ENCODE measurements at regions not wholly inside any gene's neighbourhood (a gene's known extent, or its start where the extent isn't known, plus 50 kb on each side); places are given as distances from the start of the nearest gene placed in this dataset.

- H3K4me1 Mint-ChIP-seq: no peaks in the 10 kb centered on the region
- ChIA-PET CTCF (no interaction called here), POLR2A (no interaction called here)
- Histone ChIP-seq H3K27me3 (ENCODE audit: insufficient read depth, low read length, poor library complexity, severe bottlenecking) (no peaks in the 10 kb centered on the region), H3K4me3 (ENCODE audit: low read length) (no peak overlapping the region), H3K9me3 (ENCODE audit: low read length) (no peaks in the 10 kb centered on the region), H3K36me3 (ENCODE audit: insufficient read depth, low read length) (no peaks in the 10 kb centered on the region), H3K27ac (ENCODE audit: low read depth, low read length) (no peak overlapping the region), H3K4me1 (ENCODE audit: insufficient read depth, low read length) (no peaks in the 10 kb centered on the region)
- no peak for DNase-seq
- H3K27me3 Mint-ChIP-seq: no peaks in the 10 kb centered on the region
- no peaks in the 10 kb centered on the region for H3K36me3 Mint-ChIP-seq
- H3K4me3 Mint-ChIP-seq: no peak overlapping the region
- no peak overlapping the region for H3K27ac Mint-ChIP-seq
- H3K9me3 Mint-ChIP-seq: no peaks in the 10 kb centered on the region
Observed at GRCh38 chr2:225998653-225999052, 599.1 kb downstream of the NYAP2 start.

- no peaks in the 10 kb centered on the region for H3K36me3 Mint-ChIP-seq
- Histone ChIP-seq H3K9me3 (ENCODE audit: low read length) (no peaks in the 10 kb centered on the region), H3K4me1 (ENCODE audit: insufficient read depth, low read length) (no peaks in the 10 kb centered on the region), H3K27ac (ENCODE audit: low read depth, low read length) (no peak overlapping the region), H3K36me3 (ENCODE audit: insufficient read depth, low read length) (no peaks in the 10 kb centered on the region), H3K27me3 (ENCODE audit: insufficient read depth, low read length, poor library complexity, severe bottlenecking) (no peaks in the 10 kb centered on the region), H3K4me3 (ENCODE audit: low read length) (no peak overlapping the region)
- H3K4me3 Mint-ChIP-seq: no peak overlapping the region
- no peak overlapping the region for H3K27ac Mint-ChIP-seq
- CTCF ChIA-PET: no interaction called here
- H3K4me1 Mint-ChIP-seq: no peaks in the 10 kb centered on the region
- POLR2A ChIA-PET: no interaction called here
- no peak for DNase-seq
- H3K9me3 Mint-ChIP-seq: no peaks in the 10 kb centered on the region
- H3K27me3 Mint-ChIP-seq: no peaks in the 10 kb centered on the region
Observed at GRCh38 chr2:225998116-225998515, 598.6 kb downstream of the NYAP2 start.

- no peaks in the 10 kb centered on the region for H3K4me1 Mint-ChIP-seq
- Histone ChIP-seq H3K4me3 (ENCODE audit: low read length) (no peak overlapping the region), H3K27me3 (ENCODE audit: insufficient read depth, low read length, poor library complexity, severe bottlenecking) (no peaks in the 10 kb centered on the region), H3K36me3 (ENCODE audit: insufficient read depth, low read length) (no peaks in the 10 kb centered on the region), H3K27ac (ENCODE audit: low read depth, low read length) (no peak overlapping the region), H3K9me3 (ENCODE audit: low read length) (no peaks in the 10 kb centered on the region), H3K4me1 (ENCODE audit: insufficient read depth, low read length) (no peaks in the 10 kb centered on the region)
- H3K36me3 Mint-ChIP-seq: no peaks in the 10 kb centered on the region
- ChIA-PET POLR2A (no interaction called here), CTCF (no interaction called here)
- H3K27me3 Mint-ChIP-seq: no peaks in the 10 kb centered on the region
- no peak for DNase-seq
- H3K9me3 Mint-ChIP-seq: no peaks in the 10 kb centered on the region
- H3K4me3 Mint-ChIP-seq: no peak overlapping the region
- no peak overlapping the region for H3K27ac Mint-ChIP-seq
Observed at GRCh38 chr2:225996462-225996828, 596.9 kb downstream of the NYAP2 start.

GRCh38 chr2:225995796-225996461, 596.4 kb downstream of the NYAP2 start:
- no peaks in the 10 kb centered on the region for H3K36me3 ChIP-seq (ENCODE audit: insufficient read depth, low read length)
- Mint-ChIP-seq H3K4me3 (no peak overlapping the region), H3K9me3 (no peaks in the 10 kb centered on the region), H3K36me3 (no peaks in the 10 kb centered on the region), H3K27ac (no peak overlapping the region), H3K4me1 (no peaks in the 10 kb centered on the region), H3K27me3 (no peaks in the 10 kb centered on the region)
- ChIA-PET CTCF (no interaction called here), POLR2A (no interaction called here)
- no peak for DNase-seq
- H3K27ac ChIP-seq (ENCODE audit: low read depth, low read length): no peak overlapping the region
- no peak overlapping the region for H3K4me3 ChIP-seq (ENCODE audit: low read length)
- no peaks in the 10 kb centered on the region for H3K27me3 ChIP-seq (ENCODE audit: insufficient read depth, low read length, poor library complexity, severe bottlenecking)
- no peaks in the 10 kb centered on the region for H3K4me1 ChIP-seq (ENCODE audit: insufficient read depth, low read length)
- H3K9me3 ChIP-seq (ENCODE audit: low read length): no peaks in the 10 kb centered on the region

GRCh38 chr2:225994748-225995405, 595.4 kb downstream of the NYAP2 start:
- ChIA-PET POLR2A (no interaction called here), CTCF (no interaction called here)
- Histone ChIP-seq H3K27me3 (ENCODE audit: insufficient read depth, low read length, poor library complexity, severe bottlenecking) (no peaks in the 10 kb centered on the region), H3K27ac (ENCODE audit: low read depth, low read length) (no peak overlapping the region), H3K4me1 (ENCODE audit: insufficient read depth, low read length) (no peaks in the 10 kb centered on the region), H3K9me3 (ENCODE audit: low read length) (no peaks in the 10 kb centered on the region), H3K4me3 (ENCODE audit: low read length) (no peak overlapping the region), H3K36me3 (ENCODE audit: insufficient read depth, low read length) (no peaks in the 10 kb centered on the region)
- H3K36me3 Mint-ChIP-seq: no peaks in the 10 kb centered on the region
- no peak overlapping the region for H3K4me3 Mint-ChIP-seq
- H3K9me3 Mint-ChIP-seq: no peaks in the 10 kb centered on the region
- H3K27me3 Mint-ChIP-seq: no peaks in the 10 kb centered on the region
- DNase-seq: no peak
- no peak overlapping the region for H3K27ac Mint-ChIP-seq
- H3K4me1 Mint-ChIP-seq: no peaks in the 10 kb centered on the region

- POLR2A ChIA-PET: no interaction called here
- peaks cover 0 to 1% of the 10 kb centered on the region in 2 donors for H3K27me3 Mint-ChIP-seq
- no peaks in the 10 kb centered on the region for H3K9me3 ChIP-seq (ENCODE audit: low read length)
- no peaks in the 10 kb centered on the region for H3K27me3 ChIP-seq (ENCODE audit: insufficient read depth, low read length, poor library complexity, severe bottlenecking)
- no peaks in the 10 kb centered on the region for H3K36me3 ChIP-seq (ENCODE audit: insufficient read depth, low read length)
- H3K4me1 ChIP-seq (ENCODE audit: insufficient read depth, low read length): no peaks in the 10 kb centered on the region
- DNase-seq: no peak
- H3K4me1 Mint-ChIP-seq: no peaks in the 10 kb centered on the region
- no peak overlapping the region for H3K4me3 ChIP-seq (ENCODE audit: low read length)
- no peaks in the 10 kb centered on the region for H3K9me3 Mint-ChIP-seq
- no peak overlapping the region for H3K4me3 Mint-ChIP-seq
- no peak overlapping the region for H3K27ac ChIP-seq (ENCODE audit: low read depth, low read length)
- CTCF ChIA-PET: no interaction called here
- no peaks in the 10 kb centered on the region for H3K36me3 Mint-ChIP-seq
- H3K27ac Mint-ChIP-seq: no peak overlapping the region
Observed at GRCh38 chr2:225993430-225993829, 593.9 kb downstream of the NYAP2 start.

GRCh38 chr2:225989809-225990208, 590.3 kb downstream of the NYAP2 start:
- POLR2A ChIA-PET: no interaction called here

GRCh38 chr2:225980372-225980771, 580.9 kb downstream of the NYAP2 start:
- no peaks in the 10 kb centered on the region for H3K4me1 Mint-ChIP-seq
- no peak for DNase-seq
- no peak overlapping the region for H3K4me3 Mint-ChIP-seq
- Histone ChIP-seq H3K36me3 (ENCODE audit: insufficient read depth, low read length) (no peaks in the 10 kb centered on the region), H3K9me3 (ENCODE audit: low read length) (no peaks in the 10 kb centered on the region), H3K27ac (ENCODE audit: low read depth, low read length) (no peak overlapping the region), H3K4me1 (ENCODE audit: insufficient read depth, low read length) (no peaks in the 10 kb centered on the region), H3K27me3 (ENCODE audit: insufficient read depth, low read length, poor library complexity, severe bottlenecking) (no peaks in the 10 kb centered on the region), H3K4me3 (ENCODE audit: low read length) (no peak overlapping the region)
- ChIA-PET CTCF (no interaction called here), POLR2A (no interaction called here)
- H3K27ac Mint-ChIP-seq: no peak overlapping the region
- H3K9me3 Mint-ChIP-seq: peaks cover 0 to 4% (median 0%) of the 10 kb centered on the region in 5 donors
- H3K36me3 Mint-ChIP-seq: no peaks in the 10 kb centered on the region
- H3K27me3 Mint-ChIP-seq: no peaks in the 10 kb centered on the region

More at GRCh38 chr2:225989809-225990208, 590.3 kb downstream of the NYAP2 start:
- Mint-ChIP-seq H3K36me3 (no peaks in the 10 kb centered on the region), H3K27ac (no peak overlapping the region), H3K27me3 (peaks cover 0 to 1% of the 10 kb centered on the region in 2 donors), H3K4me3 (no peak overlapping the region), H3K4me1 (no peaks in the 10 kb centered on the region), H3K9me3 (no peaks in the 10 kb centered on the region)
- CTCF ChIA-PET: no interaction called here
- no peaks in the 10 kb centered on the region for H3K36me3 ChIP-seq (ENCODE audit: insufficient read depth, low read length)
- no peak overlapping the region for H3K27ac ChIP-seq (ENCODE audit: low read depth, low read length)
- no peaks in the 10 kb centered on the region for H3K27me3 ChIP-seq (ENCODE audit: insufficient read depth, low read length, poor library complexity, severe bottlenecking)
- DNase-seq: no peak
- H3K4me3 ChIP-seq (ENCODE audit: low read length): no peak overlapping the region
- H3K4me1 ChIP-seq (ENCODE audit: insufficient read depth, low read length): no peaks in the 10 kb centered on the region
- H3K9me3 ChIP-seq (ENCODE audit: low read length): no peaks in the 10 kb centered on the region

All from CD8-positive, alpha-beta memory T cell (primary cell).